ENCODE measurements at regions not wholly inside any gene's neighbourhood (a gene's known extent, or its start where the extent isn't known, plus 50 kb on each side); places are given as distances from the start of the nearest gene placed in this dataset.

- no peaks in the 10 kb centered on the region for H4K20me1 ChIP-seq (ENCODE audit: insufficient read depth, low read length)
- no peak overlapping the region for H2AFZ ChIP-seq (ENCODE audit: low read length)
- peak overlapping the region; percentile 66 for H3K9ac ChIP-seq (ENCODE audit: low read length)
- no peaks in the 10 kb centered on the region for H3K9me2 ChIP-seq (ENCODE audit: low read depth, low read length)
- H3K79me2 ChIP-seq (ENCODE audit: insufficient read depth, low read length), result peaks cover 3% of the 10 kb centered on the region; the same call in 1 of the 2 replicates
- H3K4me2 ChIP-seq (ENCODE audit: low read length), result peak overlapping the region; percentile 65
- no peaks in the 10 kb centered on the region for H3K27me3 ChIP-seq (ENCODE audit: insufficient read depth, low read length)
- peak overlapping the region; percentile 63 for H3K4me3 ChIP-seq (ENCODE audit: low read depth, low read length, poor library complexity, severe bottlenecking)
- peaks cover 37% of the 10 kb centered on the region for H3K36me3 ChIP-seq (ENCODE audit: insufficient read depth, low read length)
- no peak for TF ChIP-seq EZH2 (IDR thresholded peaks at IDR 0.05; ENCODE audit: borderline replicate concordance, low read length)
- peak; percentile 32; the same call in 1 of the 2 replicates for TF ChIP-seq CTCF (IDR thresholded peaks at IDR 0.05; ENCODE audit: low read length)
- H3K27ac ChIP-seq (ENCODE audit: low read depth, low read length, poor library complexity, severe bottlenecking), result peak overlapping the region; percentile 99
- H3K9me3 ChIP-seq (ENCODE audit: low read length), result no peaks in the 10 kb centered on the region
- H3F3A ChIP-seq (ENCODE audit: insufficient read depth, low read length), result 0 out of 2 replicates have a peak, but pooled peaks cover 4% of the 10 kb centered on the region
- peaks cover 82% of the 10 kb centered on the region for H3K4me1 ChIP-seq (ENCODE audit: insufficient read depth, low read length, severe bottlenecking)
Observed at GRCh38 chr5:109921735-109922380, 232.1 kb downstream of the MAN2A1 start.

GRCh38 chr5:109922381-109922995 lies 232.8 kb downstream of the MAN2A1 start:
- H3K9me2 ChIP-seq (ENCODE audit: low read depth, low read length), result no peaks in the 10 kb centered on the region
- peaks cover 82% of the 10 kb centered on the region for H3K4me1 ChIP-seq (ENCODE audit: insufficient read depth, low read length, severe bottlenecking)
- peak overlapping the region; percentile 99 for H3K27ac ChIP-seq (ENCODE audit: low read depth, low read length, poor library complexity, severe bottlenecking)
- no peak for TF ChIP-seq CTCF (IDR thresholded peaks at IDR 0.05; ENCODE audit: low read length)
- TF ChIP-seq EZH2 (IDR thresholded peaks at IDR 0.05; ENCODE audit: borderline replicate concordance, low read length), result no peak
- peak overlapping the region; percentile 46 for H3K4me3 ChIP-seq (ENCODE audit: low read depth, low read length, poor library complexity, severe bottlenecking)
- peaks cover 6% of the 10 kb centered on the region; the same call in 1 of the 2 replicates for H3K79me2 ChIP-seq (ENCODE audit: insufficient read depth, low read length)
- H3K36me3 ChIP-seq (ENCODE audit: insufficient read depth, low read length), result peaks cover 37% of the 10 kb centered on the region
- no peaks in the 10 kb centered on the region for H3K9me3 ChIP-seq (ENCODE audit: low read length)
- no peaks in the 10 kb centered on the region for H3K27me3 ChIP-seq (ENCODE audit: insufficient read depth, low read length)
- H4K20me1 ChIP-seq (ENCODE audit: insufficient read depth, low read length), result no peaks in the 10 kb centered on the region
- no peak overlapping the region for H2AFZ ChIP-seq (ENCODE audit: low read length)
- 0 out of 2 replicates have a peak, but pooled peaks cover 4% of the 10 kb centered on the region for H3F3A ChIP-seq (ENCODE audit: insufficient read depth, low read length)
- H3K4me2 ChIP-seq (ENCODE audit: low read length), result peak overlapping the region; percentile 61
- H3K9ac ChIP-seq (ENCODE audit: low read length), result peak overlapping the region; percentile 66

- H4K20me1 ChIP-seq (ENCODE audit: insufficient read depth, low read length), result no peaks in the 10 kb centered on the region
- H2AFZ ChIP-seq (ENCODE audit: low read length), result no peak overlapping the region
- H3K4me2 ChIP-seq (ENCODE audit: low read length), result peak overlapping the region; percentile 61
- TF ChIP-seq CTCF (IDR thresholded peaks at IDR 0.05; ENCODE audit: low read length) (no peak), EZH2 (IDR thresholded peaks at IDR 0.05; ENCODE audit: borderline replicate concordance, low read length) (no peak)
- H3K79me2 ChIP-seq (ENCODE audit: insufficient read depth, low read length), result peaks cover 13% of the 10 kb centered on the region; the same call in 1 of the 2 replicates
- peaks cover 37% of the 10 kb centered on the region for H3K36me3 ChIP-seq (ENCODE audit: insufficient read depth, low read length)
- H3K27me3 ChIP-seq (ENCODE audit: insufficient read depth, low read length), result no peaks in the 10 kb centered on the region
- 0 out of 2 replicates have a peak, but pooled peaks cover 4% of the 10 kb centered on the region for H3F3A ChIP-seq (ENCODE audit: insufficient read depth, low read length)
- H3K27ac ChIP-seq (ENCODE audit: low read depth, low read length, poor library complexity, severe bottlenecking), result peak overlapping the region; percentile 99
- H3K9me2 ChIP-seq (ENCODE audit: low read depth, low read length), result no peaks in the 10 kb centered on the region
- peak overlapping the region; percentile 66 for H3K9ac ChIP-seq (ENCODE audit: low read length)
- H3K9me3 ChIP-seq (ENCODE audit: low read length), result no peaks in the 10 kb centered on the region
- H3K4me3 ChIP-seq (ENCODE audit: low read depth, low read length, poor library complexity, severe bottlenecking), result peak overlapping the region; percentile 46
- peaks cover 81% of the 10 kb centered on the region for H3K4me1 ChIP-seq (ENCODE audit: insufficient read depth, low read length, severe bottlenecking)
Observed at GRCh38 chr5:109923205-109923604, 233.5 kb downstream of the MAN2A1 start.

Measured in OCI-LY1 (cell line).